ENCODE measurements at regions not wholly inside any gene's neighbourhood (a gene's known extent, or its start where the extent isn't known, plus 50 kb on each side); places are given as distances from the start of the nearest gene placed in this dataset.
"Not testable (repeated sequence)": the region's sequence is repeated elsewhere in the genome, so short reads cannot be mapped to it uniquely, and the experiment has no call there.

DNA sequence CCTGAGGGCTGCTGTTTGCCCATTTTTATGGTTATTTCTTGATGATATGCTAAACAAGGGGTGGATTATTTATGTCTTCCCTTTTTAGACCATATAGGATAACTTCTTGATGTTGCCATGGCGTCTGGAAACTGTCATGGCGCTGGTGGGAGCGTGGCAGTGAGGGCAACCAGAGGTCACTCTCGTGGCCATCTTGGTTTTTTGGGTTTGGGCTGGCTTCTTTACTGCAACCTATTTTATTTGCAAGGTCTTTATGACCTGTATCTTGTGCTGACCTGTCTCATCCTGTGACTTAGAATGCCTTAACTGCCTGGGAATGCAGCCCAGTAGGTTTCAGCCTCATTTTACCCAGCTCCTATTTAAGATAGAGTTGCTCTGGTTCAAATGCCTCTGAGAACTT, 429.7 kb downstream of the SH2D4B start:
- not testable (repeated sequence) for H3K4me3 Mint-ChIP-seq; H3K27me3 Mint-ChIP-seq (ENCODE audit: low read depth); H3K27ac Mint-ChIP-seq; H3K36me3 Mint-ChIP-seq (ENCODE audit: low read depth); H3K4me1 Mint-ChIP-seq (ENCODE audit: low read depth); H3K9me3 Mint-ChIP-seq

- H3K9me3 Mint-ChIP-seq, result no peaks in the 10 kb centered on the region
- H3K4me1 Mint-ChIP-seq (ENCODE audit: low read depth), result no peaks in the 10 kb centered on the region
- no peak overlapping the region for H3K4me3 Mint-ChIP-seq
- H3K27ac Mint-ChIP-seq, result no peak overlapping the region
- H3K36me3 Mint-ChIP-seq (ENCODE audit: low read depth), result no peaks in the 10 kb centered on the region
- no peaks in the 10 kb centered on the region for H3K27me3 Mint-ChIP-seq (ENCODE audit: low read depth)
Measured at GRCh38 chr10:80968903-80969302, 431.2 kb downstream of the SH2D4B start.

GRCh38 chr10:80971461-80971860, 433.8 kb downstream of the SH2D4B start:
- H3K9me3 Mint-ChIP-seq, result no peaks in the 10 kb centered on the region
- no peak overlapping the region for H3K27ac Mint-ChIP-seq
- no peak overlapping the region for H3K4me3 Mint-ChIP-seq
- H3K36me3 Mint-ChIP-seq (ENCODE audit: low read depth), result no peaks in the 10 kb centered on the region
- no peaks in the 10 kb centered on the region for H3K27me3 Mint-ChIP-seq (ENCODE audit: low read depth)
- no peaks in the 10 kb centered on the region for H3K4me1 Mint-ChIP-seq (ENCODE audit: low read depth)

DNA sequence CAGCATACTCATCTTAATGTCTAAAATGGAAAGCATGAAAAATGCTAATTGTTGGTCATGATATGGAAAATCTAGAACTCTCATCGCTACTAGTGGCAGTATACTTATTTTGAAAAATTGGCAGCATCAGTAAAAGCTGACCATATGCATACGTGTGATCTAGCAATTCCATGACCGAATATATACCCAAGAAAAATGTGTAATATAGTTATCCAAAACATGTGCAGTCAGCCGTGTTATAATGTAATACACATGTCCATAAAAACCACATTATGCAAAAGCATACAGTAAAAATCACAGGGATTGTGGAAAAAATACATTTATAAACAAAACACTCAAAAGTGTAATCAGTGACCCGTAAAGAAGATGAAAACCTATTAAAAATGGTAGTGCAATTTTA, 439.0 kb downstream of the SH2D4B start:
- H3K27me3 Mint-ChIP-seq (ENCODE audit: low read depth), result no peaks in the 10 kb centered on the region
- H3K36me3 Mint-ChIP-seq (ENCODE audit: low read depth), result no peaks in the 10 kb centered on the region
- H3K4me3 Mint-ChIP-seq, result no peak overlapping the region
- H3K9me3 Mint-ChIP-seq, result no peaks in the 10 kb centered on the region
- H3K27ac Mint-ChIP-seq, result no peak overlapping the region
- H3K4me1 Mint-ChIP-seq (ENCODE audit: low read depth), result no peaks in the 10 kb centered on the region

GRCh38 chr10:80985102-80985501, 447.4 kb downstream of the SH2D4B start:
- Mint-ChIP-seq H3K36me3 (ENCODE audit: low read depth) (no peaks in the 10 kb centered on the region), H3K27me3 (ENCODE audit: low read depth) (no peaks in the 10 kb centered on the region), H3K9me3 (no peaks in the 10 kb centered on the region), H3K4me3 (no peak overlapping the region), H3K27ac (no peak overlapping the region), H3K4me1 (ENCODE audit: low read depth) (no peaks in the 10 kb centered on the region)

- Mint-ChIP-seq H3K4me3 (no peak overlapping the region), H3K9me3 (no peaks in the 10 kb centered on the region), H3K27ac (no peak overlapping the region), H3K27me3 (ENCODE audit: low read depth) (no peaks in the 10 kb centered on the region), H3K36me3 (ENCODE audit: low read depth) (no peaks in the 10 kb centered on the region), H3K4me1 (ENCODE audit: low read depth) (no peaks in the 10 kb centered on the region)
Measured at GRCh38 chr10:80986596-80986995, 448.9 kb downstream of the SH2D4B start.

GRCh38 chr10:80988755-80989154, 451.1 kb downstream of the SH2D4B start:
- H3K4me3 Mint-ChIP-seq, result no peak overlapping the region
- no peaks in the 10 kb centered on the region for H3K27me3 Mint-ChIP-seq (ENCODE audit: low read depth)
- no peaks in the 10 kb centered on the region for H3K9me3 Mint-ChIP-seq
- no peak overlapping the region for H3K27ac Mint-ChIP-seq
- no peaks in the 10 kb centered on the region for H3K36me3 Mint-ChIP-seq (ENCODE audit: low read depth)
- no peaks in the 10 kb centered on the region for H3K4me1 Mint-ChIP-seq (ENCODE audit: low read depth)

DNA sequence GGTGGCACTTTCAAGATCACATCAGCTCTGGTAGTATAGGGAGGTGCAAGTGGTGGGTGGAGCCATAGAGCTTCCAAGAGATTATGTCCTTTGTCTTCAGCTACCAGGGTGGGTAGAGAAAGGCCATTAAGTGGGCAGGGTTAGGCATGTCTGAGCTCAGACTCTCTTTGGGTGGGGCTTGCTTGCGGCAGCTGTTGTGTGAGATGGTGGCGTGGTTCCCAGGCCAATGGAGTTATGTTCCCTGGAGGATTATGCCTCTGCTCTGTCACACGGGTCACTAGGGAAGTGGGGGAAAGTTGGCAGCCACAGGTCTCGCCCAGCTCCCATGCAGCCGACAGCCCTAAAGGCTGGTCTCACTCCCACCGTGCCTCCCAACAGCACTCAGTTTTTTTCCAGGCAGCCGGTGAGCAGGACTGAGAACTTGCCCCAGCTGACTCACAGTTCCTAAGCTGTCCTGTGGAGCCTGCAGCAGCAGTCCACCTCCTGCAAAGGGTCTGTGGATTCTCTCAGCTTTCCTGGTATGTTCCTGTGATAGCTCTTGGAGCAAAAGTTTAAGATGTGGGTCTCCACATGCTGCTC, 459.0 kb downstream of the SH2D4B start:
- Mint-ChIP-seq H3K36me3 (ENCODE audit: low read depth) (no peaks in the 10 kb centered on the region), H3K4me1 (ENCODE audit: low read depth) (no peaks in the 10 kb centered on the region), H3K4me3 (no peak overlapping the region), H3K27ac (no peak overlapping the region), H3K27me3 (ENCODE audit: low read depth) (no peaks in the 10 kb centered on the region), H3K9me3 (no peaks in the 10 kb centered on the region)

DNA sequence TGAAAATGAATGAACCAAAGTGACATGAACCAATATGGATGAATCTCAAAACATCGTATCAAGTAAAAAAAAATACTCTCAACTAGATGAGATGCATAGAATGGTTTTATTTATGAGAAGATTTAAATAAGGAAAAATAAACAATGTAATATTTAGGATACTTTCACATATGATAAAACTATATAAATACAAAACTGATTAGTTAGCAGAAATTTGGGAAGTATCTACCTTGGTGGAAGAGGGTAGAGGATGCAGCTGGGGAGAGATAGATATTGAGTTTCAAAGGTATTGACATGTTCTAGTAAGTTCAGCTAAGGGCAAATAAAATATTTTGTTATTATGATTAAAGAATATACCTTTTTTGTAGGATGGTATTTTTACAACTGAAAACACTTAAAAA, 463.1 kb downstream of the SH2D4B start:
- Mint-ChIP-seq H3K27ac (no peak overlapping the region), H3K9me3 (no peaks in the 10 kb centered on the region), H3K4me1 (ENCODE audit: low read depth) (no peaks in the 10 kb centered on the region), H3K4me3 (no peak overlapping the region), H3K36me3 (ENCODE audit: low read depth) (no peaks in the 10 kb centered on the region), H3K27me3 (ENCODE audit: low read depth) (no peaks in the 10 kb centered on the region)

DNA sequence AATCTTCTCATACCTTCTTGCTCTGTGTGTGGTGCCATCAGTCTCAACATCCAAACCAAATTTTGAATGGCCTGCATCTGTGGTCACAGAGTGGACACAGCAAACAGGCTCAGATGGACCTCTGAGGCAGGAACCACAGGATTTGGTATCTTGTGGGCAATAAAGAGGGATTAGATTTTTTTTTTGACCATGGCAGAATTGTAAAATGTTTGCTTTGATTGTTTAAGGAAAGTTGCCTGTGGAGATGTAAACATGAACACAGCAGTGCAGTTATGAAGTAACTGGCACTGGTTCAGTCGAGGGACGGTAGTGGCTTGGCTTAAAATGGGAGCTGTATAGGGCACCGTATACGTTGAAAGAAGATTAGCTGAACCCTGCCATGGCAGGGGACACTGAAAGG, 464.7 kb downstream of the SH2D4B start:
- H3K36me3 Mint-ChIP-seq (ENCODE audit: low read depth), result no peaks in the 10 kb centered on the region
- no peaks in the 10 kb centered on the region for H3K27me3 Mint-ChIP-seq (ENCODE audit: low read depth)
- H3K9me3 Mint-ChIP-seq, result no peaks in the 10 kb centered on the region
- no peak overlapping the region for H3K4me3 Mint-ChIP-seq
- H3K27ac Mint-ChIP-seq, result no peak overlapping the region
- H3K4me1 Mint-ChIP-seq (ENCODE audit: low read depth), result no peaks in the 10 kb centered on the region

- H3K9me3 Mint-ChIP-seq, result no peaks in the 10 kb centered on the region
- no peaks in the 10 kb centered on the region for H3K4me1 Mint-ChIP-seq (ENCODE audit: low read depth)
- H3K27ac Mint-ChIP-seq, result no peak overlapping the region
- no peak overlapping the region for H3K4me3 Mint-ChIP-seq
- H3K27me3 Mint-ChIP-seq (ENCODE audit: low read depth), result no peaks in the 10 kb centered on the region
- H3K36me3 Mint-ChIP-seq (ENCODE audit: low read depth), result no peaks in the 10 kb centered on the region
Measured at GRCh38 chr10:81007872-81008271, 470.2 kb downstream of the SH2D4B start.

GRCh38 chr10:81008726-81009125, 471.0 kb downstream of the SH2D4B start:
- no peaks in the 10 kb centered on the region for H3K9me3 Mint-ChIP-seq
- no peak overlapping the region for H3K27ac Mint-ChIP-seq
- no peaks in the 10 kb centered on the region for H3K36me3 Mint-ChIP-seq (ENCODE audit: low read depth)
- H3K27me3 Mint-ChIP-seq (ENCODE audit: low read depth), result peaks cover 1% of the 10 kb centered on the region
- no peaks in the 10 kb centered on the region for H3K4me1 Mint-ChIP-seq (ENCODE audit: low read depth)
- H3K4me3 Mint-ChIP-seq, result no peak overlapping the region

- H3K27ac Mint-ChIP-seq, result no peak overlapping the region
- H3K9me3 Mint-ChIP-seq, result no peaks in the 10 kb centered on the region
- no peaks in the 10 kb centered on the region for H3K36me3 Mint-ChIP-seq (ENCODE audit: low read depth)
- no peaks in the 10 kb centered on the region for H3K4me1 Mint-ChIP-seq (ENCODE audit: low read depth)
- H3K27me3 Mint-ChIP-seq (ENCODE audit: low read depth), result peaks cover 4% of the 10 kb centered on the region
- no peak overlapping the region for H3K4me3 Mint-ChIP-seq
Measured at GRCh38 chr10:81009296-81009695, 471.6 kb downstream of the SH2D4B start.

DNA sequence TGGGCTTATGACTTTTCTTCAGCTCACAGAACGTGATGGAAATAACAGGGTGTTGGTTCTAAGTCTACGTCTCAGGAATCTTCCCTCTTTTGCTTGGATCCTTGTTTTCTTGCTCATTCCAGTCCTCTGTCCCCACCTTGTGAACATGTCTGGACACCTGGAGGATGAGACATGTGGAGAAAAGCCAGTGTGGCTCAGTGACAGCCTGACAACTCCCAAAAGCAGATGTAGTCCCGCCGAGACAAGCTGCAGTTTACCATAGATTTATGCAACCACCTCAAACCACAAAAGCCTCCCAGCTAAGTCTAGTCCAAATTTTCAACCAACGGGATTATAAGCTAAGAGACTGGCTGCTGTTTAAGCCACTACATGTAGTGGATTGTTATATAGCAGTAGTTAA, 476.1 kb downstream of the SH2D4B start:
- Mint-ChIP-seq H3K9me3 (no peaks in the 10 kb centered on the region), H3K36me3 (ENCODE audit: low read depth) (no peaks in the 10 kb centered on the region), H3K4me1 (ENCODE audit: low read depth) (no peaks in the 10 kb centered on the region), H3K4me3 (no peak overlapping the region), H3K27me3 (ENCODE audit: low read depth) (peaks cover 12% of the 10 kb centered on the region), H3K27ac (no peak overlapping the region)

DNA sequence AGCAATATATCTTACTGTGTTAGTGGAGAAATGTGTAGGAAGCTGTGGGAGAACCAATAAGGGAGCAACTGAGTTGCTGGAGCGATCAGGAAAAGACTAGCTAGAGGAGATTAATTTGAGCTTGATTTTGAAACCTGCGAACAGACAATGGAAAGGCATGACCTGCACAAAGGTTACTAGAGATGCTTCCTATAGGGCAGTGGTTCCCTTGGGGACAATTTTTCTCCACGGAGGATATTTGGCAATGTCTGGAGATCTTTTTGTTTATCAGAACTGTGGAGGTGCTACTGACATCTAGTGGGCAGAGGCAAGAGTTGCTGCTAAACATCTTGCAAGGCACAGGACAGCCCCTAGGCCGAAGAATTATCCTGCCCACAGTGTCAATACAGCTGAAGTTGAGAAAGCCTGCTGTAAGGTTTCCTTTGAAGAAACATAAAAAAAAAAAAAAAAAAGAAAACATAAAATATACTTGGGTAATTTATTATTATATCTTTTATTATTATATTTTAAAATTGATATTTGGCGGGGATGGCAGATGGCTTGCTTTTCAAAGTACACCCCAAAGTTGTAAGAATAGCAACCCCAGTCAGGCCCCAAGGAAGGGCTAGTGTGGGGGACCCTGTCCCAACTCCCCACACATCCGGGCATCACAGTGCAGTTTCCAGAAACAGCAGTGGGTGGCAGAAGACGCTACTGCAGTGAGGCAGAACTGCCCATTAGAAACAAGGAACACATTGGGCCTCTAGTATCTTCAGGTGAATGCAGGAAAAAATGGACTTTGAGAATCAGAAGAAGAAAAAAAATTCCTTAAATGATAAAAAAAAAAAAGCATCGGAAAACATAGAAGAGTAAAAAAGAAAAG, 481.6 kb downstream of the SH2D4B start:
- Mint-ChIP-seq H3K4me1 (ENCODE audit: low read depth) (no peaks in the 10 kb centered on the region), H3K4me3 (no peak overlapping the region), H3K27ac (no peak overlapping the region), H3K27me3 (ENCODE audit: low read depth) (peaks cover 9% of the 10 kb centered on the region), H3K9me3 (no peaks in the 10 kb centered on the region), H3K36me3 (ENCODE audit: low read depth) (no peaks in the 10 kb centered on the region)

Data from T-helper 1 cell treated with Interleukin-12 subunit alpha and Interleukin-12 subunit beta and Interleukin-4 antibody, amounts not matched to agents 30 μg/mL and 1 μg/mL, for 36 hours (primary cell).